Breast epithelium (tissue), 3 donors: ENCODE measurements at regions not wholly inside any gene's neighbourhood (a gene's known extent, or its start where the extent isn't known, plus 50 kb on each side); places are given as distances from the start of the nearest gene placed in this dataset.

ENCODE experiments used
- CTCF ChIP-seq, 3 donors: fragments of 450-650 bp; IDR thresholded peaks; one replicate each; pipeline ENCODE4 v1.5.1; 2016 to 2017; ENCODE audit warnings: antibody characterized with exemption in 3 of 3, mild to moderate bottlenecking in 3 of 3, moderate library complexity in 3 of 3
- POLR2A ChIP-seq: fragments of 450-650 bp; IDR thresholded peaks from one replicate; pipeline ENCODE4 v1.6.1; 2016; ENCODE audit warnings: antibody characterized with exemption, mild to moderate bottlenecking, moderate library complexity
- POLR2AphosphoS5 ChIP-seq, 3 donors: sonication (generic); formaldehyde crosslinking; IDR thresholded peaks; one replicate each; pipeline ENCODE4 v1.6.1; 2017; ENCODE audit warnings: antibody characterized with exemption in 3 of 3

GRCh38 chr1:200272481-200273068, 137.3 kb downstream of the ZNF281 start:
- no peak for TF ChIP-seq POLR2AphosphoS5 (IDR thresholded peaks at IDR 0.05)
- no peak for TF ChIP-seq CTCF (IDR thresholded peaks at IDR 0.05)
- TF ChIP-seq POLR2A = no peak
